ENCODE measurements at regions not wholly inside any gene's neighbourhood (a gene's known extent, or its start where the extent isn't known, plus 50 kb on each side); places are given as distances from the start of the nearest gene placed in this dataset.

GRCh38 chr3:187612656-187613055 is 57.5 kb downstream of the SST start:
- Histone ChIP-seq H3K4me3 (ENCODE audit: low read depth, low read length) (no peak overlapping the region), H3K27ac (ENCODE audit: extremely low read depth, low read depth, low read length) (no peak overlapping the region), H3K36me3 (ENCODE audit: control insufficient read depth in 2 of 2, insufficient read depth in 1 of 2, low read length in 2 of 2) (no peaks in the 10 kb centered on the region), H3K4me1 (ENCODE audit: control insufficient read depth, insufficient read depth, low read length) (no peaks in the 10 kb centered on the region), H3K9me3 (ENCODE audit: control insufficient read depth, insufficient read depth, low read depth, low read length) (no peaks in the 10 kb centered on the region)
- ChIA-PET CTCF (interaction anchor here (0.7 to 1.3 kb wide), 4 partner anchors 10 to 293 kb away, joined by 3 to 6 read pairs (median 4); no protein-coding TSS in a partner anchor), POLR2A (interaction anchor here (0.6 kb wide), 1 partner anchor 45 kb away, joined by 3 read pairs; no protein-coding TSS in a partner anchor)
- TF ChIP-seq ZFP3 (tag by site-specific recombination; IDR thresholded peaks at IDR 0.05; ENCODE audit: low read depth) (no peak), ZNF37A (tag by site-specific recombination; IDR thresholded peaks at IDR 0.05) (no peak), OVOL3 (tag by site-specific recombination; IDR thresholded peaks at IDR 0.05) (no peak), KLF1 (tag by site-specific recombination; IDR thresholded peaks at IDR 0.05) (no peak), ZNF140 (tag by site-specific recombination; IDR thresholded peaks at IDR 0.05) (no peak), ZNF132 (tag by site-specific recombination; IDR thresholded peaks at IDR 0.05; ENCODE audit: borderline replicate concordance) (no peak), KLF16 (tag by site-specific recombination; IDR thresholded peaks at IDR 0.05) (no peak), ZBTB17 (tag by site-specific recombination; IDR thresholded peaks at IDR 0.05) (no peak), ZNF221 (tag by site-specific recombination; IDR thresholded peaks at IDR 0.05; ENCODE audit: borderline replicate concordance) (no peak), SP3 (tag by site-specific recombination; IDR thresholded peaks at IDR 0.05) (no peak), ZNF18 (tag by site-specific recombination; IDR thresholded peaks at IDR 0.05) (no peak), SP2 (tag by site-specific recombination; IDR thresholded peaks at IDR 0.05) (no peak), YY2 (tag by site-specific recombination; IDR thresholded peaks at IDR 0.05) (no peak), ZNF426 (tag by site-specific recombination; IDR thresholded peaks at IDR 0.05) (no peak), ZNF202 (tag by site-specific recombination; IDR thresholded peaks at IDR 0.05; ENCODE audit: borderline replicate concordance) (no peak)
- TF ChIP-seq, protein P1, sequence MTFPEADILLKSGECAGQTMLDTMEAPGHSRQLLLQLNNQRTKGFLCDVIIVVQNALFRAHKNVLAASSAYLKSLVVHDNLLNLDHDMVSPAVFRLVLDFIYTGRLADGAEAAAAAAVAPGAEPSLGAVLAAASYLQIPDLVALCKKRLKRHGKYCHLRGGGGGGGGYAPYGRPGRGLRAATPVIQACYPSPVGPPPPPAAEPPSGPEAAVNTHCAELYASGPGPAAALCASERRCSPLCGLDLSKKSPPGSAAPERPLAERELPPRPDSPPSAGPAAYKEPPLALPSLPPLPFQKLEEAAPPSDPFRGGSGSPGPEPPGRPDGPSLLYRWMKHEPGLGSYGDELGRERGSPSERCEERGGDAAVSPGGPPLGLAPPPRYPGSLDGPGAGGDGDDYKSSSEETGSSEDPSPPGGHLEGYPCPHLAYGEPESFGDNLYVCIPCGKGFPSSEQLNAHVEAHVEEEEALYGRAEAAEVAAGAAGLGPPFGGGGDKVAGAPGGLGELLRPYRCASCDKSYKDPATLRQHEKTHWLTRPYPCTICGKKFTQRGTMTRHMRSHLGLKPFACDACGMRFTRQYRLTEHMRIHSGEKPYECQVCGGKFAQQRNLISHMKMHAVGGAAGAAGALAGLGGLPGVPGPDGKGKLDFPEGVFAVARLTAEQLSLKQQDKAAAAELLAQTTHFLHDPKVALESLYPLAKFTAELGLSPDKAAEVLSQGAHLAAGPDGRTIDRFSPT (tag by site-specific recombination; IDR thresholded peaks at IDR 0.05), result no peak
- TF ChIP-seq, protein P2, sequence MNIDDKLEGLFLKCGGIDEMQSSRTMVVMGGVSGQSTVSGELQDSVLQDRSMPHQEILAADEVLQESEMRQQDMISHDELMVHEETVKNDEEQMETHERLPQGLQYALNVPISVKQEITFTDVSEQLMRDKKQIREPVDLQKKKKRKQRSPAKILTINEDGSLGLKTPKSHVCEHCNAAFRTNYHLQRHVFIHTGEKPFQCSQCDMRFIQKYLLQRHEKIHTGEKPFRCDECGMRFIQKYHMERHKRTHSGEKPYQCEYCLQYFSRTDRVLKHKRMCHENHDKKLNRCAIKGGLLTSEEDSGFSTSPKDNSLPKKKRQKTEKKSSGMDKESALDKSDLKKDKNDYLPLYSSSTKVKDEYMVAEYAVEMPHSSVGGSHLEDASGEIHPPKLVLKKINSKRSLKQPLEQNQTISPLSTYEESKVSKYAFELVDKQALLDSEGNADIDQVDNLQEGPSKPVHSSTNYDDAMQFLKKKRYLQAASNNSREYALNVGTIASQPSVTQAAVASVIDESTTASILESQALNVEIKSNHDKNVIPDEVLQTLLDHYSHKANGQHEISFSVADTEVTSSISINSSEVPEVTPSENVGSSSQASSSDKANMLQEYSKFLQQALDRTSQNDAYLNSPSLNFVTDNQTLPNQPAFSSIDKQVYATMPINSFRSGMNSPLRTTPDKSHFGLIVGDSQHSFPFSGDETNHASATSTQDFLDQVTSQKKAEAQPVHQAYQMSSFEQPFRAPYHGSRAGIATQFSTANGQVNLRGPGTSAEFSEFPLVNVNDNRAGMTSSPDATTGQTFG (tag by site-specific recombination; IDR thresholded peaks at IDR 0.05; ENCODE audit: borderline replicate concordance), result no peak

- Histone ChIP-seq H3K36me3 (ENCODE audit: control insufficient read depth in 2 of 2, insufficient read depth in 1 of 2, low read length in 2 of 2) (no peaks in the 10 kb centered on the region), H3K4me1 (ENCODE audit: control insufficient read depth, insufficient read depth, low read length) (no peaks in the 10 kb centered on the region), H3K4me3 (ENCODE audit: low read depth, low read length) (no peak overlapping the region), H3K27ac (ENCODE audit: extremely low read depth, low read depth, low read length) (no peak overlapping the region), H3K9me3 (ENCODE audit: control insufficient read depth, insufficient read depth, low read depth, low read length) (no peaks in the 10 kb centered on the region)
- POLR2A ChIA-PET, result no interaction called here
- CTCF ChIA-PET, result interaction anchor here (2.5 kb wide), 1 partner anchor 292 kb away, joined by 13 read pairs; no protein-coding TSS in a partner anchor
- TF ChIP-seq ZNF48 (tag by site-specific recombination; IDR thresholded peaks at IDR 0.05), result no peak
- no peak for TF ChIP-seq ZNF433 (tag by site-specific recombination; IDR thresholded peaks at IDR 0.05; ENCODE audit: low read depth)
- TF ChIP-seq ZNF223 (tag by site-specific recombination; IDR thresholded peaks at IDR 0.05), result no peak
- TF ChIP-seq MYNN (tag by site-specific recombination; IDR thresholded peaks at IDR 0.05; ENCODE audit: borderline replicate concordance), result no peak
- TF ChIP-seq ZNF24 (tag by site-specific recombination; IDR thresholded peaks at IDR 0.05), result no peak
- no peak for TF ChIP-seq ZNF121 (tag by site-specific recombination; IDR thresholded peaks at IDR 0.05)
- TF ChIP-seq ZNF473 (tag by site-specific recombination; IDR thresholded peaks at IDR 0.05), result no peak
- no peak for TF ChIP-seq ZNF138 (tag by site-specific recombination; IDR thresholded peaks at IDR 0.05; ENCODE audit: borderline replicate concordance)
- TF ChIP-seq ZFP69B (tag by site-specific recombination; IDR thresholded peaks at IDR 0.05), result no peak
- no peak for TF ChIP-seq GLI4 (tag by site-specific recombination; IDR thresholded peaks at IDR 0.05)
- TF ChIP-seq SCRT1 (tag by site-specific recombination; IDR thresholded peaks at IDR 0.05; ENCODE audit: borderline replicate concordance), result no peak
Observed at GRCh38 chr3:187610981-187611511, 59.1 kb downstream of the SST start.

Data from HEK293 (cell line).